GM10266 (cell line): ENCODE measurements at regions not wholly inside any gene's neighbourhood (a gene's known extent, or its start where the extent isn't known, plus 50 kb on each side); places are given as distances from the start of the nearest gene placed in this dataset.
A peak's percentile ranks its signal among the peaks of the same experiment; 100 is the strongest.
"Not testable (repeated sequence)": the region's sequence is repeated elsewhere in the genome, so short reads cannot be mapped to it uniquely, and the experiment has no call there.

ENCODE experiments used
- DNase-seq: peaks from one replicate; pipeline ENCODE4 v3.0.0; 2012; ENCODE audit errors: extremely low spot score
- TF ChIP-seq, protein P1 (sequence below): IDR thresholded peaks from 2 replicates; pipeline ENCODE4 v1.5.1; 2012; ENCODE audit warnings: mild to moderate bottlenecking, low read depth; ENCODE audit not compliant: control insufficient read depth, insufficient read depth; ENCODE audit errors: missing control alignments

DNA sequence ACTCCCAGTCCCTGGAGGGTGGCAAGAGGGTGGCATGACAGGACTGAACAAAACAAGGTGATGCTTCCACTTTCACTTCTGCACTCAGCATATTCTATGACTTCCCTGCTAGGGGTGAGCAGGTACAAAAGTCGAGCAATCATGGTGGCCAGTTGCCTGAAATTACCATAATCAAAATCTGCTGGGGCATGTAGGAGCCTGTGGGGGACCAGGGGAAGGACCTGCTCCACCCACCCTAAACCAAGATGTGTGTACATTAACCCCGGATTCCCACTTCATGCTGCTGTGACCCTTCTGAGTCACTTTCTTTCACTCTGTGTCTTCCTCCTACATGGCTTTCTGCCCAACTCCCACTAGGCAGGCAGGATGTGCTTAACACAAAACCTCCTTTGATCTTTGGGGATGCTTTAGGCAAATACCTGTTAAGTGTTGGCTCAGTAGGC, 73.3 kb upstream of the PHF24 start:
- TF ChIP-seq, protein P1, sequence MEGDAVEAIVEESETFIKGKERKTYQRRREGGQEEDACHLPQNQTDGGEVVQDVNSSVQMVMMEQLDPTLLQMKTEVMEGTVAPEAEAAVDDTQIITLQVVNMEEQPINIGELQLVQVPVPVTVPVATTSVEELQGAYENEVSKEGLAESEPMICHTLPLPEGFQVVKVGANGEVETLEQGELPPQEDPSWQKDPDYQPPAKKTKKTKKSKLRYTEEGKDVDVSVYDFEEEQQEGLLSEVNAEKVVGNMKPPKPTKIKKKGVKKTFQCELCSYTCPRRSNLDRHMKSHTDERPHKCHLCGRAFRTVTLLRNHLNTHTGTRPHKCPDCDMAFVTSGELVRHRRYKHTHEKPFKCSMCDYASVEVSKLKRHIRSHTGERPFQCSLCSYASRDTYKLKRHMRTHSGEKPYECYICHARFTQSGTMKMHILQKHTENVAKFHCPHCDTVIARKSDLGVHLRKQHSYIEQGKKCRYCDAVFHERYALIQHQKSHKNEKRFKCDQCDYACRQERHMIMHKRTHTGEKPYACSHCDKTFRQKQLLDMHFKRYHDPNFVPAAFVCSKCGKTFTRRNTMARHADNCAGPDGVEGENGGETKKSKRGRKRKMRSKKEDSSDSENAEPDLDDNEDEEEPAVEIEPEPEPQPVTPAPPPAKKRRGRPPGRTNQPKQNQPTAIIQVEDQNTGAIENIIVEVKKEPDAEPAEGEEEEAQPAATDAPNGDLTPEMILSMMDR, result no peak

DNA sequence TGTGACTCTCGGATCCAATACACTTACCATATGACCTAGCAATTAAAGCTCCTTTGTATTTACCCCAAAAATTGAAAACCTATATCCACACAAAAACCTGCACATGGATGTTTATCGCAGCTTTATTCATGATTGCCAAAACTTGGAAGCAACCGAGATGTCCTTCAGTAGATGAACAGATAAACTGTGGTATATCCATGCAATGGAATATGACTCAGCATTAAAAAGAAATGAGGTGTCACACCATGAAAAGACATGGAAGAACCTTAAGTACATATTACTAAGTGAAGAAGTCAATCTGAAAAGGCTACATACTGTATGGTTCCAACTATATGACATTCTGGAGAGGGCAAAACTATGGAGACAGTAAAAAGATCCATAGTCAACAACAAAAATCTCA, 82.0 kb upstream of the PHF24 start:
- TF ChIP-seq, protein P1, result no peak
- no peak for DNase-seq

More for the DNA sequence above, 73.3 kb upstream of the PHF24 start:
- DNase-seq, result no peak

DNA sequence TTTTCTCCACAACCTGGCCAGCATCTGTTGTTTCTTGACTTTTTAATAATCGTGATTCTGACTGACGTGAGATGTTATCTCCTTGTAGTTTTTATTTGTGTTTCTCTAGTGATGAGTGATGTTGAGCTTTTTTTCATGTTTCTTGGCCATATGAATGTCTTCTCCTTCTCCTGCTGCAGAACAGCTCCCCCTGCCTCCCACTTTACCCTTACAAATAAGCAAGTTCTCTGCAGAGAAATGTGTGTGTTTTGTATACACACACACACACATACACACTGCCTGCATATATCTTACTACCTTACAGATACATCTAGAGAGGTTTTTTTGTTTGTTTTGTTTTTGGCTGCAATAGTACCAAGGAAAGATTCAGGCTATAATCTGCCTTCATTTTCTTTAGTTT, 88.7 kb upstream of the PHF24 start:
- no peak for DNase-seq
- TF ChIP-seq, protein P1, result peak; percentile 30

DNA sequence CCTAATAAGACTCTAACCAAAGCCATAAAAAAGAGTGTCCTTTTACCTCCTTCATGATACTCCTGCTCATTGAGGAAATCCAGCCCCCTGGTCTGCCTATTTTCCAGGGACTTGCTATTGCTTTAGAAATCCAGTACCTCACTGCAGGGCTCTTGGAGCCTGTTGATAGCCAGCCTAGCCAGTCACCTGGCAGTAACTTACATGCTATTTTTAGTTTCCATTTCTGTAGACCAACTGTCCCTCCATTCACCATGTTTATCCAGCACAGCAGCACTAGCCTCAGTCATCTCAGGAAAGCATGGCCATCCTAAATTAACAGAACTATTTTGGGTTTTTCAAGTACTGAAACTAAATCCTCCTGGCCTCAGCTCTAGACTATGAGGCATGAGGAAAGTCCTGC, 91.5 kb upstream of the PHF24 start:
- TF ChIP-seq, protein P1, result no peak
- no peak for DNase-seq

DNA sequence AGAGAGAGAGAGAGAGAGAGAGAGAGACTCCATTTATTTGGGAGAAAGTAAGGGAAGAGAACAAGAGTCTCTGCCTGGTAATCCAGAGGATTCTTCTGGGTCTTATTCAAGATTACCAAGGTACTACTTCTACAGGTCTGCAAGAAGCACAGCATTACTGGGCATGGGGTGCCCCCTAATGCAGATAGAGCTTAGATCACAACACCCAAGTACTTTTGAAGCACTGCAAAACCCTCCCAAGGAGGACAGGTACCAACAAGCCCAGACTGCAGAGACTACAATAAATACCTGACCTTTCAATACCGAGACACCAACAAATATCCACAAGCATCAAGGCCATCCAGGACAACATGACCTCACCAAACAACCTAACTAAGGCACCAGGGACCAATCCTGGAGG, 94.7 kb upstream of the PHF24 start:
- no peak for DNase-seq
- TF ChIP-seq, protein P1, result no peak

DNA sequence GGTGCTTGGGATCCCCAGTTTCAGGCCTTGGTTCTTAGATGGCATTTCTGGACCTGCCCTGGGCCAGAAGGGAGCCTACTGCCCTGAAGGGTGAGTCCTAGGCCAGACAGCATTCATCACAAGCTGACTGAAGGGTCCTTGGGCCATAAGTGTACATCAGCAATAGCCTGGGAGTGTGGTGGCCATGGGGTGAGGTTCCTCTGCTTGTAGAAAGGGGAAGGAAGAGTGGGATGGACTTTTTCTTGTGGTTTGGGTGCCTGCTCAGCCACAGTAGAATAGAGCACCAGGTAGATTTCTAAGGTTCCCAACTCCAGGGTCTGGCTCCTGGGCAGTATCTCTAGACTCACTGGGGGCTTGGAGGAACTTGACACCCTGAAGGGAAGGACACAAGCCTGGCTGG, 95.2 kb upstream of the PHF24 start:
- TF ChIP-seq, protein P1, result no peak
- no peak for DNase-seq

DNA sequence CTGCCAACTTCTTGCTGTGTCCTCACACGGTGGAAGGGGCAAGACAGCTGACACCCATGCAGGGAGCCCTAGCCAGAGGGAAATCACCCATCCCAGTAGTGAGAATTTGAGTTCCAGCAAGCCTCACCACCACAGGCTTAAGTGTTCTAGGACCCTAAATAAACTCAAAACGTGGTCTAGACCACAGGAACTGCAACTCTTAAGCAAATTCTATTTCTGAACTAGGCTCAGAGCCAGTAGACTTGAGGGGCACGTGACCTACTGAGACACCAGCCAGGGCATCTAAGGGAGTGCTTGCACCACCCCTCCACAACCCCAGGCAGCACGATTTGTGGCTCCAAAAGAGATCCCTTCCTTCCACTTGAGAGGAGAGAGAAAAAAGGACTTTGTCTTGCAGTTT, 96.0 kb upstream of the PHF24 start:
- TF ChIP-seq, protein P1, result no peak
- DNase-seq, result no peak

DNA sequence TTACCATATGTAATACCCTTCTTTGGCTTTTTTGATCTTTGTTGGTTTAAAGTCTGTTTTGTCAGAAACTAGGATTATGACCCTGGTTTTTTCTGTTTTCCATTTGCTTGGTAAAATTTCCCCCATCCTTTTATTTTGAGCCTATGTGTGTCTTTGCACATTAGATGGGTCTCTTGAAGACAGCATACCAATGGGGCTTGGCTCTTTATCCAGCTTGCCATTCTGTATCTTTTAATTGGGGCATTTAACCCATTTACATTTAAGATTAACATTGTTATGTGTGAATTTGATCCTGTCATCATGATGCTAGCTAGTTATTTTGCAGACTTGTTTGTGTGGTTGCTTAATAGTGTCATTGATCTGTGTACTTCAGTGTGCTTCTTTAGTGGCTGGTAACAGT, 103.1 kb upstream of the PHF24 start:
- DNase-seq, result not testable (repeated sequence)
